Fibroblast of mammary gland (primary cell): ENCODE measurements at regions not wholly inside any gene's neighbourhood (a gene's known extent, or its start where the extent isn't known, plus 50 kb on each side); places are given as distances from the start of the nearest gene placed in this dataset.
A peak's percentile ranks its signal among the peaks of the same experiment; 100 is the strongest.

Source experiments
- DNase-seq: peaks from one replicate; pipeline ENCODE4 v3.0.0-alpha.2; 2010; ENCODE audit warnings: low read depth
- H3K4me3 ChIP-seq: 2 replicates; pipeline ENCODE4 v1.5.1; 2011; ENCODE audit warnings: low read depth, mild to moderate bottlenecking, low read length, moderate library complexity; ENCODE audit not compliant: control insufficient read depth
- TF ChIP-seq, protein P1 (sequence below): conservative IDR thresholded peaks from 2 replicates; pipeline ENCODE4 v1.5.1; 2011; ENCODE audit warnings: low read depth, low read length, inconsistent platforms; ENCODE audit not compliant: control insufficient read depth, insufficient read depth

DNA sequence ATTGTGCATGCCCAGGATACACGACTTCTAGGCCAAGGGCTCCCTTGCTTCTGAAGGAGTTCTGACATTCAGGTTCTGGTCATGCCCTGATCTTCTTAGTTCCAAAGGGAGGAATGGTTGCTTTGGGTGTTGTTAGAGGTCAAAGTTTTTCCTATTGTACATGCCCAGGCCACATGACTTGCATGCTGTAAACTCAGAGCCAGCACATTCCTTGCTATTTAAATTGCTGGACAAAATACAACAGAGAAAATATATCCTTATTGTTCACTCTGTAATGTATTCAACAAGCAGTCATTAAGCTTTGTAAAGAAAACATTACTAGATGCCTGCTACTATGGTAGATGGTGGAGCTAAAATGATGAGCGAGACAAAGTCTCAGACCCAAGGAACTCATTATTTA lies 71.2 kb upstream of the COCH start:
- no peak for DNase-seq
- TF ChIP-seq, protein P1, sequence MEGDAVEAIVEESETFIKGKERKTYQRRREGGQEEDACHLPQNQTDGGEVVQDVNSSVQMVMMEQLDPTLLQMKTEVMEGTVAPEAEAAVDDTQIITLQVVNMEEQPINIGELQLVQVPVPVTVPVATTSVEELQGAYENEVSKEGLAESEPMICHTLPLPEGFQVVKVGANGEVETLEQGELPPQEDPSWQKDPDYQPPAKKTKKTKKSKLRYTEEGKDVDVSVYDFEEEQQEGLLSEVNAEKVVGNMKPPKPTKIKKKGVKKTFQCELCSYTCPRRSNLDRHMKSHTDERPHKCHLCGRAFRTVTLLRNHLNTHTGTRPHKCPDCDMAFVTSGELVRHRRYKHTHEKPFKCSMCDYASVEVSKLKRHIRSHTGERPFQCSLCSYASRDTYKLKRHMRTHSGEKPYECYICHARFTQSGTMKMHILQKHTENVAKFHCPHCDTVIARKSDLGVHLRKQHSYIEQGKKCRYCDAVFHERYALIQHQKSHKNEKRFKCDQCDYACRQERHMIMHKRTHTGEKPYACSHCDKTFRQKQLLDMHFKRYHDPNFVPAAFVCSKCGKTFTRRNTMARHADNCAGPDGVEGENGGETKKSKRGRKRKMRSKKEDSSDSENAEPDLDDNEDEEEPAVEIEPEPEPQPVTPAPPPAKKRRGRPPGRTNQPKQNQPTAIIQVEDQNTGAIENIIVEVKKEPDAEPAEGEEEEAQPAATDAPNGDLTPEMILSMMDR, result no peak
- no peak overlapping the region for H3K4me3 ChIP-seq

DNA sequence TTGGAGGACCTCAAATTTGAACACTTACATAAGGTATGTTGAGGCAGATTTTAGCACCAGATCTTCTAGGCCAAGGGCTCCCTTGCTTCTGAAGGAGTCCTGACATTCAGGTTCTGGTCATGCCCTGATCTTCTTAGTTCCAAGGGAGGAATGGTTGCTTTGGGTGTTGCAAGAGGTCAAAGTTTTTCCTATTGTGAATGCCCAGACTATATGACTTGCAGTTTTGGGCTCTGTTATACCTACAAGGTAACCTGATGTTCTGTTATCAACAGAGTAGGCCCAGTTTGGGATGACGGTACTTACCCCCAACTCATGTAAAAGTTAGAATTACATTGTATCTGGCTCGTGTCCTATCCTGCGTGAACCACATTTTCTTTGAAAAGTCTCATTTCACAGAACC lies 69.1 kb upstream of the COCH start:
- DNase-seq, result no peak

DNA sequence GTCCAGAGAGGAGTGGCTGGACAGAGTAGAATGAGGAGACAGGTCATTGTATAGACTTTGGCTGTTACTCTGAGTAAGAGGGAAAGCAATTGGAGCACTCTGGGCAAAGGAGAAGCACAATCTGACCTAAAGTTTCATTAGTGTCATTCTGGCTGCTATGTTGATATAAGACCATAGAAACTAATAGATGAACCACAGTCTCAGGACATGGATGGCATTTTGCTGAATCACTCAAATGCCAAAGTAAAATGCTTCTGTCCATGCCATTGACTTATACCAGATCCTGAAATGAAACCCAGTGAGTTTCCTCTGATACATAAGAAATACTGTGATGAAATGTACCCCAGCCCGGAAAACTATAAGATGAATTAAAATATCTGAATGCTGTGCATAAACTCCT lies 65.8 kb upstream of the COCH start:
- peak; percentile 2 for DNase-seq
- no peak overlapping the region for H3K4me3 ChIP-seq
- TF ChIP-seq, protein P1, result no peak

More for the DNA sequence above, 69.1 kb upstream of the COCH start:
- no peak overlapping the region for H3K4me3 ChIP-seq
- TF ChIP-seq, protein P1, result no peak

DNA sequence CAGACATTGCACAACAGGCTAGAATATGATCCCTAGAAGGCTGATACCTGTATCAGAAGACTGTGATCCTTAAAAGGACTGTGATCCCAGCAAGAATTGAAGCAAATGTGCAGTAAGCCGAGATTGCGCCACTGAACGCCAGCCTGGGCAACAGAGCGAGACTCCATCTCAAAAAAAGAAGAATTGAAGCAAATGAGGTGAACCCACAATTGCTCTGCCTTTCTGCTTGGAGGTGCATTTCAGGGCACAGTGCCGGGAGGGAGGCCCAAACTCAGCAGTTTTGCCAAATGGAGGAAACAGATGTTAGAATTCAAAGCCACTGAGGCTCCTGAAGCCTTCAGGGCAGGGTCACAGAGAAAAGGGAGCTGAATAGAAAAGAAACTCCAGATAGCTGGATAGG lies 61.1 kb upstream of the COCH start:
- DNase-seq, result no peak
- TF ChIP-seq, protein P1, result no peak
- H3K4me3 ChIP-seq, result no peak overlapping the region

DNA sequence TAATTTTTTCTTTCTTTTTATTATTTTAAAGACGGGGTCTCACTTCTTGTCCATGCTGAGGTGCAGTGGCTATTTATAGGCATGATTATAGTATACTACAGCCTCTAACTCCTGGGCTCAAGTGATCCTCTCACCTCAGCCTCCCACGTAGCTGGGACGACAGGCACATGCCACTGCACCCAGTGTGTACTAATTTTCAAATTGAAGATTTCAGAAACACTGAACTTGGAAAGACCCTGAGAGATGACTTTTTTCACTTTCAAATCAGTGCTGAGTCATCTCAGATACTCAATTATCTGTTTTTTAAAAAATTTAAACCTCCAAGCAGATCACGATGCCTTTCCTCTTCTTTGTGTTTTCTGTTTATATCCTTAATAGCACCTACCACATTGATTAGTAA lies 53.7 kb upstream of the COCH start:
- H3K4me3 ChIP-seq, result no peak overlapping the region
- DNase-seq, result no peak
- TF ChIP-seq, protein P1, result no peak

DNA sequence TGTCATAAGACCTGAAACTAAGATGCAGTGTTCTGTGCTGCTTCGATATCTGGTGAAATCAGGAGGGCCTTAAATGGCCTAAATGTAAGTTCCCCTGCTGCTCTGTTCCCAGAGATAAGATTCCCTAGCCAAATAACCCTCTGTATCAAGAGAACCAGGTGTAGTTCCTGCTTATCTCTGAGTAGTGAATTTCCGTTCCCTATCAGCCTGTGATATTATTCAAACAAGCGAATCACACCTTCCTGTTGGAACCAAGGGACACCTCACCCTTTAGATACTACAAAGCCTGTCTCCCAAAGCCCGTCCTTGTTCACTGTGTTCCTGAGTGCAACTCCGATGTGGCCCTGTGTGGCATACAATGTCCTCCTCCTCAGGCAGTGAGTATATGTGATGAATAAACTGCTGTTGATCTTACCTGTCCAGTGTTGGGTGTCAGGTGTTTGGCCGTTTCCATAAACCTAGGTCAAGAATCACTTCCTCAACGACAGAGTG lies 52.2 kb upstream of the COCH start:
- DNase-seq, result no peak
- TF ChIP-seq, protein P1, result no peak
- H3K4me3 ChIP-seq, result no peak overlapping the region
